ENCODE measurements at regions not wholly inside any gene's neighbourhood (a gene's known extent, or its start where the extent isn't known, plus 50 kb on each side); places are given as distances from the start of the nearest gene placed in this dataset.

- TF ChIP-seq POLR2A (IDR thresholded peaks at IDR 0.05; ENCODE audit: low read depth, low read length) (no peak), CTCF (conservative IDR thresholded peaks at IDR 0.05; ENCODE audit: low read depth, low read length) (no peak), MAZ (IDR thresholded peaks at IDR 0.05; ENCODE audit: borderline replicate concordance, low read depth, low read length) (no peak), RFX5 (IDR thresholded peaks at IDR 0.05; ENCODE audit: low read depth, low read length) (no peak), BHLHE40 (IDR thresholded peaks at IDR 0.05; ENCODE audit: low read depth, low read length) (no peak)
These were observed 212.3 kb downstream of the LMBRD1 start for GRCh38 chr6:69584536-69584912.
